ENCODE measurements at regions not wholly inside any gene's neighbourhood (a gene's known extent, or its start where the extent isn't known, plus 50 kb on each side); places are given as distances from the start of the nearest gene placed in this dataset.

GRCh38 chr5:44497606-44498005, 108.4 kb upstream of the FGF10 start:
- no peak overlapping the region for H3K4me3 ChIP-seq (ENCODE audit: low read length)
- TF ChIP-seq, protein P1, sequence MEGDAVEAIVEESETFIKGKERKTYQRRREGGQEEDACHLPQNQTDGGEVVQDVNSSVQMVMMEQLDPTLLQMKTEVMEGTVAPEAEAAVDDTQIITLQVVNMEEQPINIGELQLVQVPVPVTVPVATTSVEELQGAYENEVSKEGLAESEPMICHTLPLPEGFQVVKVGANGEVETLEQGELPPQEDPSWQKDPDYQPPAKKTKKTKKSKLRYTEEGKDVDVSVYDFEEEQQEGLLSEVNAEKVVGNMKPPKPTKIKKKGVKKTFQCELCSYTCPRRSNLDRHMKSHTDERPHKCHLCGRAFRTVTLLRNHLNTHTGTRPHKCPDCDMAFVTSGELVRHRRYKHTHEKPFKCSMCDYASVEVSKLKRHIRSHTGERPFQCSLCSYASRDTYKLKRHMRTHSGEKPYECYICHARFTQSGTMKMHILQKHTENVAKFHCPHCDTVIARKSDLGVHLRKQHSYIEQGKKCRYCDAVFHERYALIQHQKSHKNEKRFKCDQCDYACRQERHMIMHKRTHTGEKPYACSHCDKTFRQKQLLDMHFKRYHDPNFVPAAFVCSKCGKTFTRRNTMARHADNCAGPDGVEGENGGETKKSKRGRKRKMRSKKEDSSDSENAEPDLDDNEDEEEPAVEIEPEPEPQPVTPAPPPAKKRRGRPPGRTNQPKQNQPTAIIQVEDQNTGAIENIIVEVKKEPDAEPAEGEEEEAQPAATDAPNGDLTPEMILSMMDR (conservative IDR thresholded peaks at IDR 0.05; ENCODE audit: low read depth, low read length): no peak
- DNase-seq (ENCODE audit: low read depth): no peak

GRCh38 chr5:44495280-44495679, 106.1 kb upstream of the FGF10 start:
- TF ChIP-seq, protein P1 (conservative IDR thresholded peaks at IDR 0.05; ENCODE audit: low read depth, low read length): no peak
- DNase-seq (ENCODE audit: low read depth): no peak
- H3K4me3 ChIP-seq (ENCODE audit: low read length): no peak overlapping the region

GRCh38 chr5:44489759-44490158, 100.5 kb upstream of the FGF10 start:
- no peak for DNase-seq (ENCODE audit: low read depth)
- TF ChIP-seq, protein P1 (conservative IDR thresholded peaks at IDR 0.05; ENCODE audit: low read depth, low read length): no peak
- no peak overlapping the region for H3K4me3 ChIP-seq (ENCODE audit: low read length)

DNA sequence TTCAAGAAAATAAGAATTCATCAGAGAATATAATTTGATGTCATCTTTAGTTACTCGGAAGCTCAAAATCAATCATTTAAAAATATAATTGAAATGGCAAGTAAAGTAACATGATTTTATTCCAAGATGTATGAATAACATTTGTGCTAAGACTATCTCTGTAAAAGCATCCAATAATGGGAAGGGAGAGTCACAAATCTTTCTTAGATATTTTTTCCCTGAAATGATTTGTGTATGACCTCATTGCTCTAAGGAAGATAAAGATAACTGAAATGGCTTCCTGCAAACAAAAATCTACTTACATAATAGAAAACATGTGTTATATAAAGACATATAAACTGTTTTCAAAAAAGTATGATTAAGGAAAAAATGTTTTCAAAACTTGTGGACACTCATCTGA, 97.4 kb upstream of the FGF10 start:
- H3K4me3 ChIP-seq (ENCODE audit: low read length): no peak overlapping the region
- TF ChIP-seq, protein P1 (conservative IDR thresholded peaks at IDR 0.05; ENCODE audit: low read depth, low read length): no peak
- no peak for DNase-seq (ENCODE audit: low read depth)

DNA sequence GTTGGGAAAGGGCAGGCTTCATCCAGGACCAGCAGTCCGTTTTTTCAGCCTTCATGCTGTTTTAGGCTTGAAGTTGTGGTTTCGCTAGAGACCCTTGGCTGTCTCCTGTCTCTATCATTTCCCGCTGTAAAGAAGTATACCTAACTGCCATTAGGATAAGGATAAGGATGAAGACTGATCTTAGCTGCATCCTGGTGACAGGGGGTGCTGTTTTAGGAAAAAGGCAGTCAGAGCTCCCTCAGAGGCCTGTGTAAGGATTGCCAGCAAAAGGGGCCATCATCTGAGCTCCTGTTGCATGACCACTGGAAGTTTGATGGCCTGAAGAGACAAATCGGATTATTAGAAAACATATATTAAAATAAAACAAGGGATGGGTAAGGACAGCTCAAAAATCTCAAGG, 64.8 kb upstream of the FGF10 start:
- H3K4me3 ChIP-seq (ENCODE audit: low read length): no peak overlapping the region
- DNase-seq (ENCODE audit: low read depth): no peak
- TF ChIP-seq, protein P1 (conservative IDR thresholded peaks at IDR 0.05; ENCODE audit: low read depth, low read length): no peak

- no peak for DNase-seq (ENCODE audit: low read depth)
- H3K4me3 ChIP-seq (ENCODE audit: low read length): no peak overlapping the region
- TF ChIP-seq, protein P1 (conservative IDR thresholded peaks at IDR 0.05; ENCODE audit: low read depth, low read length): no peak
These were observed 57.2 kb upstream of the FGF10 start for GRCh38 chr5:44446399-44446798.

GRCh38 chr5:44443172-44443571, 54.0 kb upstream of the FGF10 start:
- TF ChIP-seq, protein P1 (conservative IDR thresholded peaks at IDR 0.05; ENCODE audit: low read depth, low read length): no peak
- no peak for DNase-seq (ENCODE audit: low read depth)
- no peak overlapping the region for H3K4me3 ChIP-seq (ENCODE audit: low read length)
